Lung (tissue), 11 donors: ENCODE measurements at regions not wholly inside any gene's neighbourhood (a gene's known extent, or its start where the extent isn't known, plus 50 kb on each side); places are given as distances from the start of the nearest gene placed in this dataset.

ENCODE experiments used
- ATAC-seq: fragments of 200-7000 bp; cut with Tn5 transposase; one replicate; pipeline ENCODE4 v1.9.1; 2020; ENCODE audit warnings: moderate number of reproducible peaks; ENCODE audit not compliant: insufficient read depth, low FRiP score
- DNase-seq, 3 donors: peaks; one replicate each; pipeline ENCODE4 v3.0.0-alpha.2; 2013 to 2017
- H3K27ac ChIP-seq, 2 donors: one replicate each; pipeline ENCODE4 v1.5.1; 2013; ENCODE audit warnings: mild to moderate bottlenecking in 2 of 2, moderate library complexity in 2 of 2, control low read depth in 1 of 2, inconsistent platforms in 1 of 2, low read depth in 1 of 2, low read length in 1 of 2
- H3K27me3 ChIP-seq, 3 donors: one replicate each; pipeline ENCODE4 v1.5.1; 2013; ENCODE audit warnings: low read length in 2 of 3; ENCODE audit not compliant: control insufficient read depth in 3 of 3, insufficient read depth in 3 of 3
- H3K36me3 ChIP-seq, 4 donors: one replicate each; pipeline ENCODE4 v1.5.1; 2013; ENCODE audit warnings: low read length in 4 of 4, mild to moderate bottlenecking in 1 of 4, moderate library complexity in 1 of 4; ENCODE audit not compliant: control insufficient read depth in 4 of 4, insufficient read depth in 4 of 4
- H3K4me1 ChIP-seq, 5 donors: one replicate each; pipeline ENCODE4 v1.5.1; 2013; ENCODE audit warnings: low read length in 5 of 5, mild to moderate bottlenecking in 2 of 5, moderate library complexity in 1 of 5; ENCODE audit not compliant: control insufficient read depth in 5 of 5, insufficient read depth in 5 of 5
- H3K4me3 ChIP-seq: one replicate; pipeline ENCODE4 v1.5.1; 2013; ENCODE audit warnings: mild to moderate bottlenecking, control low read depth, moderate library complexity
- H3K9ac ChIP-seq, 2 donors: one replicate each; pipeline ENCODE4 v1.5.1; 2013; ENCODE audit warnings: low read length in 2 of 2, control low read depth in 1 of 2; ENCODE audit not compliant: insufficient read depth in 1 of 2
- H3K9me3 ChIP-seq, 4 donors: one replicate each; pipeline ENCODE4 v1.5.1; 2013; ENCODE audit warnings: low read length in 3 of 4, mild to moderate bottlenecking in 1 of 4, moderate library complexity in 1 of 4; ENCODE audit not compliant: control insufficient read depth in 4 of 4, insufficient read depth in 3 of 4
- WGBS, 2 donors: extraction: QIAGEN DNeasy Blood & Tissue Kit; methylation state at CpG; one replicate each; pipeline ENCODE4 v1.1.7; 2013; 5-methylcytosine and 5-hydroxymethylcytosine counted together
- TF ChIP-seq, protein P1 (sequence below): IDR thresholded peaks from 2 replicates; pipeline ENCODE4 v1.5.1; 2012; ENCODE audit warnings: mild to moderate bottlenecking; ENCODE audit errors: control extremely low read depth, extremely low read depth
- donor health status: control.
- donor health status: control.
- donor health status: Bipolar disorder and iron deficiency.
- donor health status: healthy.
- donor health status: DM: yes; HTN: yes; CAD: no.

DNA sequence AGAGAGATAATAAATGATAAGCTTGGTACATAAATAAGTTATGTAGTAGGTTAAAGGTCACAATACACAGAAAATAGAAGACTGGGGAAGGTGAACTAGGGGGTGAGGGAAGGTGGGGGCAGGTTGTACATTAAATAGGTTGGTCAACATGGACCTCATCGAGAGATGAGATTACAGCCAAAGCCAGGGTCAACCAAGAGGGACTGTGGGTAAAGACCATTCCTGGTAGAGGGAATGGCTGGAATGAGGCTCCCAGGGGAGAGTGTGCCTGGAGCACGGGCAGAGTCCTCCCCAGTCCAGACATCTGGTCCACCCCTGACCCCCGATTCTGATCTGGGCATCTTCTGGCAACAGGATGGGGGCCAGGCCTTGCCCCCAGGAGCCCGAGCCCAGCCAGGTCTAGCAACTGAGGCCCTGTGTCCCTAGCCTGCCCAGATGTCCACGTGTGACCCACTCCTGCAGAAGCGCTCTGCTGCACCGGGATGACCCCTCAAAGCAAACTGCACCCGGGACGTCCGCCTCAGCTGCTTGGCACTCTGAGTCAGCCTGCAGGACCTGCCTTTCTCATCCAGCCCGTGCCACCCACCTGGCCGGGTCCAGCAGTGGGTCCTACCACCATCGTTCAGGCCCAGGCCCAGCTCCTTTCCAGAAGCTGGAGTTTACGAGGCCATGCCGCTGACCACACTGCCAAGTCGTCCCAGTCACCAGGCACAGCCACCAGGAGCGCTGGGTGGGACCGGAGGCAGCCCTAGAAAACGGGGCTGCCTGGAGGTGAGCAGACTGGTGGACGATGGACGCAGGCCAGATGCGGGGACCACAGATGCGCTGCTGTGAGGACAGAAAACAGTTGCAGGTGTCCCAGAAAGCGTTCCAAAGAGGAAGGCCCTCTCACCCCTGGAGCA, 56.2 kb upstream of the ID2 start:
- no peak for ATAC-seq
- no peak for DNase-seq
- no peak overlapping the region for H3K27ac ChIP-seq
- no peaks in the 10 kb centered on the region for H3K9me3 ChIP-seq
- H3K27me3 ChIP-seq = no peaks in the 10 kb centered on the region
- no peak overlapping the region for H3K9ac ChIP-seq
- TF ChIP-seq, protein P1, sequence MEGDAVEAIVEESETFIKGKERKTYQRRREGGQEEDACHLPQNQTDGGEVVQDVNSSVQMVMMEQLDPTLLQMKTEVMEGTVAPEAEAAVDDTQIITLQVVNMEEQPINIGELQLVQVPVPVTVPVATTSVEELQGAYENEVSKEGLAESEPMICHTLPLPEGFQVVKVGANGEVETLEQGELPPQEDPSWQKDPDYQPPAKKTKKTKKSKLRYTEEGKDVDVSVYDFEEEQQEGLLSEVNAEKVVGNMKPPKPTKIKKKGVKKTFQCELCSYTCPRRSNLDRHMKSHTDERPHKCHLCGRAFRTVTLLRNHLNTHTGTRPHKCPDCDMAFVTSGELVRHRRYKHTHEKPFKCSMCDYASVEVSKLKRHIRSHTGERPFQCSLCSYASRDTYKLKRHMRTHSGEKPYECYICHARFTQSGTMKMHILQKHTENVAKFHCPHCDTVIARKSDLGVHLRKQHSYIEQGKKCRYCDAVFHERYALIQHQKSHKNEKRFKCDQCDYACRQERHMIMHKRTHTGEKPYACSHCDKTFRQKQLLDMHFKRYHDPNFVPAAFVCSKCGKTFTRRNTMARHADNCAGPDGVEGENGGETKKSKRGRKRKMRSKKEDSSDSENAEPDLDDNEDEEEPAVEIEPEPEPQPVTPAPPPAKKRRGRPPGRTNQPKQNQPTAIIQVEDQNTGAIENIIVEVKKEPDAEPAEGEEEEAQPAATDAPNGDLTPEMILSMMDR = no peak
- WGBS, 2 donors = 93 to 96% methylated on average over 24 of the region's 24 CpGs
- no peak overlapping the region for H3K4me3 ChIP-seq
- H3K36me3 ChIP-seq = no peaks in the 10 kb centered on the region
- H3K4me1 ChIP-seq = peaks cover 0 to 24% (median 9%) of the 10 kb centered on the region in 5 donors

DNA sequence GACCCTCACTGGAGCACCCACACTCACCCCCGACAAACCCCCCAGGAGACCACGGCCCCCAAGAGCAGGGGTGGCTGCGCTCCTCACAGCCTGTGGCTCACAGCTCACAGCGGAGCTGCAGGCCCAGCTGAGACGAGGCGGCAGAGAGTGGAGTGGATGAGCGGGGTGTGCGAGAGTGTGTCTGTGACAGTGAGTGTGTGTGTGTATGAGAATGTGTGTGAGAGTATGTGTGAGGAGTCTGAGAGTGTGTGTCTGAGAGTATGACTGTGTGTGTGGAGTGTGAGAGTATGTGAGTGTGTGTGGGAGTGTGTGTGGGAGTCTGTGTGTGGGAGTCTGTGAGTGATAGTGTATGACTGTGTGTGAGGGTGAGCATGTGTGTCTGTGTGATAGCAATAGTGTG, 55.3 kb upstream of the ID2 start:
- DNase-seq = peak; percentile 40 to 76 (median 53)
- no peak overlapping the region for H3K4me3 ChIP-seq
- peaks cover 0 to 15% (median 5%) of the 10 kb centered on the region in 5 donors for H3K4me1 ChIP-seq
- WGBS, 2 donors = 94 to 96% methylated on average over 8 of the region's 8 CpGs
- ATAC-seq = no peak
- no peaks in the 10 kb centered on the region for H3K9me3 ChIP-seq
- no peaks in the 10 kb centered on the region for H3K27me3 ChIP-seq
- peak overlapping the region in 1 of 2 donors; percentile 58 for H3K9ac ChIP-seq
- TF ChIP-seq, protein P1 = no peak
- no peak overlapping the region for H3K27ac ChIP-seq
- H3K36me3 ChIP-seq = no peaks in the 10 kb centered on the region

GRCh38 chr2:8627019-8627691, 54.7 kb upstream of the ID2 start:
- WGBS, 2 donors = 87% methylated on average over 20 of the region's 20 CpGs
- Histone ChIP-seq H3K36me3 (no peaks in the 10 kb centered on the region), H3K27ac (no peak overlapping the region), H3K27me3 (no peaks in the 10 kb centered on the region), H3K4me1 (peaks cover 0 to 15% (median 4%) of the 10 kb centered on the region in 5 donors), H3K9me3 (no peaks in the 10 kb centered on the region), H3K9ac (peak overlapping the region in 1 of 2 donors; percentile 58), H3K4me3 (no peak overlapping the region)
- ATAC-seq = no peak
- TF ChIP-seq, protein P1 = no peak
- peak; percentile 56 to 84 (median 67) for DNase-seq
